Stomach (tissue), 8 donors: ENCODE measurements at regions not wholly inside any gene's neighbourhood (a gene's known extent, or its start where the extent isn't known, plus 50 kb on each side); places are given as distances from the start of the nearest gene placed in this dataset.
A peak's percentile ranks its signal among the peaks of the same experiment; 100 is the strongest.

ENCODE experiments used
- DNase-seq, 2 donors: peaks; one replicate each; pipeline versions ENCODE4 v3.0.0 to v3.0.0-alpha.2; 2013 to 2019
- H3K27ac ChIP-seq, 5 donors: fragments of 200-600 bp in 4 of 5; sonication (generic) in 4 of 5; one replicate each; pipeline ENCODE4 v1.5.1; 2013 to 2019; ENCODE audit warnings: mild to moderate bottlenecking in 1 of 5, moderate library complexity in 1 of 5
- H3K27me3 ChIP-seq, 3 donors: fragments of 200-600 bp; sonication (generic); one replicate each; pipeline ENCODE4 v1.5.1; 2017 to 2019; ENCODE audit warnings: mixed run types in 1 of 3
- H3K36me3 ChIP-seq, 4 donors: fragments of 200-600 bp; sonication (generic); 1 replicate in 3 of 4; 2 replicates in 1 of 4; pipeline ENCODE4 v1.5.1; 2016 to 2019
- H3K4me1 ChIP-seq, 4 donors: fragments of 200-600 bp; sonication (generic); one replicate each; pipeline ENCODE4 v1.5.1; 2016 to 2019
- H3K4me3 ChIP-seq, 4 donors: fragments of 200-600 bp; sonication (generic) in 3 of 4; one replicate each; pipeline ENCODE4 v1.5.1; 2016 to 2019; ENCODE audit warnings: mild to moderate bottlenecking in 1 of 4
- H3K9me3 ChIP-seq, 4 donors: fragments of 200-600 bp; sonication (generic); one replicate each; pipeline ENCODE4 v1.5.1; 2016 to 2019
- EP300 ChIP-seq: sonication (generic); formaldehyde crosslinking; IDR thresholded peaks from one replicate; pipeline ENCODE4 v1.6.1; 2017; ENCODE audit warnings: antibody characterized with exemption
- POLR2A ChIP-seq, 4 donors: fragments of 450-650 bp; IDR thresholded peaks; one replicate each; pipeline ENCODE4 v1.6.1; 2016; ENCODE audit warnings: antibody characterized with exemption in 4 of 4, control low read depth in 2 of 4, mild to moderate bottlenecking in 1 of 4, moderate library complexity in 1 of 4
- POLR2AphosphoS5 ChIP-seq, 3 donors: sonication (generic); formaldehyde crosslinking; IDR thresholded peaks; one replicate each; pipeline ENCODE4 v1.6.1; 2016; ENCODE audit warnings: antibody characterized with exemption in 3 of 3
- WGBS, 5 donors: extraction: QIAGEN DNeasy Blood & Tissue Kit in 3 of 5; methylation state at CpG; one replicate each; pipeline versions ENCODE4 v1.1.5 to v1.1.7; 2013 to 2018; 5-methylcytosine and 5-hydroxymethylcytosine counted together
- intact Hi-C: fragments of 100-400 bp; cut with DNase I; formaldehyde crosslinking; loops from one replicate; pipeline ENCODE4 v1.15.1; 2023; ENCODE audit warnings: low total_unique reads
- TF ChIP-seq, protein P1 (sequence below), 7 experiments: fragments of 450-650 bp in 4 of 7; fragments of 200-600 bp in 3 of 7; sonication (generic) in 3 of 7; IDR thresholded peaks; one replicate each; pipeline ENCODE4 v1.5.1; 2016 to 2019; ENCODE audit warnings: antibody characterized with exemption in 7 of 7, control low read depth in 2 of 7, mild to moderate bottlenecking in 1 of 7
- donor health status: healthy with polysubstance abuse.
- donor health status: Bipolar disorder and iron deficiency.
- donor health status: healthy.

DNA sequence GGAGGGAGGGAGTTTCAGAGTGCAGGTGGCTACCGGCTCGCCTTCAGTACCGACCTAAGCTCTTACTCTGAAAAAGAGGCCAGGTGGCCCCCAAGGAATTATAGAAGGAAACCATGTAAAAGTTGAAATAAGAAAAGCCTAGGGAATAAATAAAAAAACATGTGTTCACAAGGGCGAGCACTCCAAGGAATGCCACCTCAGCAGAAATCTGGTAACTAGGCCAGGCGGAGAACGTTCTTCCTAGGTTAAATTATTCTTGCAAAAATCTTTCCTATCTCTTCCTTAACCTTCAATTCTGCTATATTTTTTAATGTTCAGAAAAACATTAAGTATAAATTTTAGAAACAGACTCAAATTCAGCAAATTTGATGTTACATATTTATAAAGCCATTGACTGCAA is 1260.3 kb upstream of the SLC10A2 start:
- TF ChIP-seq, protein P1, sequence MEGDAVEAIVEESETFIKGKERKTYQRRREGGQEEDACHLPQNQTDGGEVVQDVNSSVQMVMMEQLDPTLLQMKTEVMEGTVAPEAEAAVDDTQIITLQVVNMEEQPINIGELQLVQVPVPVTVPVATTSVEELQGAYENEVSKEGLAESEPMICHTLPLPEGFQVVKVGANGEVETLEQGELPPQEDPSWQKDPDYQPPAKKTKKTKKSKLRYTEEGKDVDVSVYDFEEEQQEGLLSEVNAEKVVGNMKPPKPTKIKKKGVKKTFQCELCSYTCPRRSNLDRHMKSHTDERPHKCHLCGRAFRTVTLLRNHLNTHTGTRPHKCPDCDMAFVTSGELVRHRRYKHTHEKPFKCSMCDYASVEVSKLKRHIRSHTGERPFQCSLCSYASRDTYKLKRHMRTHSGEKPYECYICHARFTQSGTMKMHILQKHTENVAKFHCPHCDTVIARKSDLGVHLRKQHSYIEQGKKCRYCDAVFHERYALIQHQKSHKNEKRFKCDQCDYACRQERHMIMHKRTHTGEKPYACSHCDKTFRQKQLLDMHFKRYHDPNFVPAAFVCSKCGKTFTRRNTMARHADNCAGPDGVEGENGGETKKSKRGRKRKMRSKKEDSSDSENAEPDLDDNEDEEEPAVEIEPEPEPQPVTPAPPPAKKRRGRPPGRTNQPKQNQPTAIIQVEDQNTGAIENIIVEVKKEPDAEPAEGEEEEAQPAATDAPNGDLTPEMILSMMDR (IDR thresholded peaks at IDR 0.05): no peak
- TF ChIP-seq POLR2AphosphoS5 (IDR thresholded peaks at IDR 0.05) (no peak), POLR2A (IDR thresholded peaks at IDR 0.05) (no peak), EP300 (no peak)
- Histone ChIP-seq H3K4me1 (no peaks in the 10 kb centered on the region), H3K36me3 (no peaks in the 10 kb centered on the region), H3K27me3 (no peaks in the 10 kb centered on the region), H3K27ac (no peak overlapping the region), H3K9me3 (peaks cover 0 to 8% (median 3%) of the 10 kb centered on the region in 4 donors), H3K4me3 (no peak overlapping the region)
- intact Hi-C loops: no loop called here
- no peak for DNase-seq
- 88 to 93% (median 91%) methylated on average over 6 of the region's 6 CpGs for WGBS, 5 donors

DNA sequence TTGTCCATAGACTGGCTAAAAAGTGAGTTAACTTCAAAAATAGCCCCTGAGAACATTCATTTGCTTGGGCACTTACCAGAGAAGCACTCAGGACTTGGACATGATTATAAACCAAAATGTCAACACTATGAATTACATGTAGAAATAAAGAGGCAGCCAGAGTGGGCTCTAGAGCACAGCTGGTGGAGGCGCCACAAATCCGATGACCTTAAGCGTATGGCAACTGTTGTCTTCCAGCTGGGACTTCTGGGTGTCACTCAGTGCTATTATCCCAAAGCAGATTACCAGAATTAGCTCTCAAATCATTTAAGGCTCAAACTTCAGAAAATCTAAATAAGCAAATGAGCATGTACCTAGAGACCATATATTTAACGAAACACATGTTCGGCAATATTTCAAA is 1255.5 kb upstream of the SLC10A2 start:
- H3K4me3 ChIP-seq: no peak overlapping the region
- no peaks in the 10 kb centered on the region for H3K4me1 ChIP-seq
- H3K27me3 ChIP-seq: no peaks in the 10 kb centered on the region
- DNase-seq: no peak
- TF ChIP-seq, protein P1 (IDR thresholded peaks at IDR 0.05): no peak
- TF ChIP-seq EP300 (no peak), POLR2A (IDR thresholded peaks at IDR 0.05) (no peak), POLR2AphosphoS5 (IDR thresholded peaks at IDR 0.05) (no peak)
- H3K27ac ChIP-seq: no peak overlapping the region
- 86 to 95% (median 92%) methylated on average over 5 of the region's 5 CpGs for WGBS, 5 donors
- intact Hi-C loops: no loop called here
- no peaks in the 10 kb centered on the region for H3K36me3 ChIP-seq
- no peaks in the 10 kb centered on the region for H3K9me3 ChIP-seq

DNA sequence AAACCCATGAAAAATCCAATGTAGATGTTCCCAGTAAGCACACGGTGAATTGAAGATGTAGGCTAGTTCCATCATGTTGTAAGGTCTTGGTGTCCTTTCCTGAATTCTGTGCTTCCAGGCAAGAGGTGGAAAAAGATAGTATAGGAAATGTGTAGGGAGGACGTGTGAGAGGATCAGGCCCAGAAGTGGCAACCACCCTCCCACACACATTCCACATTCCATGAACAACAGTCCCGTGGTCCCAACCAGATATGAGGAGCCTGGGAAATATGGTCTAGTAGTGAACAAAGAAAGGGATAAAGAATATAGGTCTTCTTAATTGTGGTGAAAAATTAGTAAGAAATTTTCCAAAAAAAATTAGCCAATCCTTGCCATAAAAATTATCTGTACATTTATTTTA is 1254.2 kb upstream of the SLC10A2 start:
- intact Hi-C loops: no loop called here
- Histone ChIP-seq H3K4me3 (no peak overlapping the region), H3K36me3 (no peaks in the 10 kb centered on the region), H3K4me1 (no peaks in the 10 kb centered on the region), H3K27me3 (no peaks in the 10 kb centered on the region), H3K27ac (no peak overlapping the region), H3K9me3 (no peaks in the 10 kb centered on the region)
- TF ChIP-seq POLR2A (IDR thresholded peaks at IDR 0.05) (no peak), POLR2AphosphoS5 (IDR thresholded peaks at IDR 0.05) (no peak), EP300 (no peak)
- TF ChIP-seq, protein P1 (IDR thresholded peaks at IDR 0.05): no peak
- DNase-seq: no peak
- 73 to 86% (median 80%) methylated on average over 3 of the region's 3 CpGs for WGBS, 5 donors

DNA sequence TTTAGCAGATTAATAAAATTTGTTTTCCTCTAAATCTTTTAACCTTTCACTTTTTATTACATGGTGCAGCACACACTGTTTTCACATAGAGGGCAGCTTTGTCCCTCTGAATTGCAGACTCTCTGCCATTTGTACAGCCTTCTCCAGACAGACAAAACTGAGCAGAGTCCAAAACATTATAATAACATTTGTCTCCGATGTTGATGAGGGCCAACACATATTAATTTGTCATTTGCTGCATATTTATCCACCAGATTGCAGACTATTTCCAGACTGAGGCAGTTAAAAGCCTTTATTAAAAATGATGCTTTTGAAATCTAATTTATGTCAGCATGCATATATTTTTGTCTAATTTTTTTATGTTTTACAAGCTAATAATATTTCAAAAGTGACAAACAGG is 1251.9 kb upstream of the SLC10A2 start:
- no peaks in the 10 kb centered on the region for H3K27me3 ChIP-seq
- 5 to 17% (median 13%) methylated on average over 1 of the region's 1 CpG for WGBS, 5 donors
- DNase-seq: peak in 1 of 2 donors; percentile 76
- no peak overlapping the region for H3K27ac ChIP-seq
- H3K9me3 ChIP-seq: no peaks in the 10 kb centered on the region
- no peaks in the 10 kb centered on the region for H3K4me1 ChIP-seq
- no peaks in the 10 kb centered on the region for H3K36me3 ChIP-seq
- H3K4me3 ChIP-seq: no peak overlapping the region
- intact Hi-C loops: no loop called here
- TF ChIP-seq EP300 (no peak), POLR2AphosphoS5 (IDR thresholded peaks at IDR 0.05) (no peak), POLR2A (IDR thresholded peaks at IDR 0.05) (no peak)
- TF ChIP-seq, protein P1 (IDR thresholded peaks at IDR 0.05): no peak
